Stimulated activated naive CD8-positive, alpha-beta T cell treated with anti-CD3 and anti-CD28 coated beads, Interleukin-15, amount 100 ng/mL, for 72 hours (primary cell): ENCODE measurements at regions not wholly inside any gene's neighbourhood (a gene's known extent, or its start where the extent isn't known, plus 50 kb on each side); places are given as distances from the start of the nearest gene placed in this dataset.

Experiments used
- ATAC-seq: fragments of 150-1000 bp; cut with Tn5 transposase; 2 replicates; pipeline ENCODE4 v1.10.0; 2021; ENCODE audit warnings: mild to moderate bottlenecking, moderate library complexity
- DNase-seq, 2 donors: peaks; one replicate each; pipeline ENCODE4 v3.0.0; 2021 to 2022
- H3K27ac Mint-ChIP-seq, 2 donors: one replicate each; pipeline ENCODE4 v1.8.0; 2022; ENCODE audit warnings: mild to moderate bottlenecking in 2 of 2, mixed read lengths in 2 of 2, moderate library complexity in 2 of 2
- H3K27me3 Mint-ChIP-seq: one replicate; pipeline ENCODE4 v1.8.0; 2022; ENCODE audit warnings: mixed read lengths
- H3K4me1 Mint-ChIP-seq: one replicate; pipeline ENCODE4 v1.8.0; 2022; ENCODE audit warnings: mild to moderate bottlenecking, mixed read lengths
- H3K4me3 Mint-ChIP-seq, 2 donors: one replicate each; pipeline ENCODE4 v1.8.0; 2022; ENCODE audit warnings: mild to moderate bottlenecking in 2 of 2, mixed read lengths in 2 of 2, moderate library complexity in 1 of 2
- H3K9me3 Mint-ChIP-seq, 2 donors: one replicate each; pipeline ENCODE4 v1.8.0; 2022; ENCODE audit warnings: mixed read lengths in 2 of 2

DNA sequence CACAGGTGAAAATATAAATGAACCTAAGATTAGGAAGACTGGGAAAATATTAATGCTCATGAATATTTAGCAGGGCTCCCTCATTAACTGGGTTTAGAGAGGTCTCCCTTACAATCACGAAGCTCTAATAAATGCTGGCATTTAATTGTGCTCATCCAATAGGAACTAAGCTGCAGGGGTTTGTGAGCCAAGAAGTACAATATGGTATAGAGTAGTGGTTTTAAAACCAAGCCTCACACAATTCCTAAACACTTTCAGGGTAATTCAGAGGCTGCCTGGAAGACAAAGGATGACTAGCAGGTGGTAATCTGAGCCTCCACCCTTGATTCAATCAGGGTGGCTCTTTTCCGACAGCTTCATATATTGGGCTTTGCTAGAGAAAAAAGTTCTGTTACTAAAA lies 103.3 kb downstream of the GPAM start:
- H3K4me1 Mint-ChIP-seq: no peaks in the 10 kb centered on the region
- no peak overlapping the region for H3K4me3 Mint-ChIP-seq
- H3K27ac Mint-ChIP-seq: no peak overlapping the region
- ATAC-seq (no peak), DNase-seq (no peak)
- no peaks in the 10 kb centered on the region for H3K27me3 Mint-ChIP-seq
- H3K9me3 Mint-ChIP-seq: no peaks in the 10 kb centered on the region

DNA sequence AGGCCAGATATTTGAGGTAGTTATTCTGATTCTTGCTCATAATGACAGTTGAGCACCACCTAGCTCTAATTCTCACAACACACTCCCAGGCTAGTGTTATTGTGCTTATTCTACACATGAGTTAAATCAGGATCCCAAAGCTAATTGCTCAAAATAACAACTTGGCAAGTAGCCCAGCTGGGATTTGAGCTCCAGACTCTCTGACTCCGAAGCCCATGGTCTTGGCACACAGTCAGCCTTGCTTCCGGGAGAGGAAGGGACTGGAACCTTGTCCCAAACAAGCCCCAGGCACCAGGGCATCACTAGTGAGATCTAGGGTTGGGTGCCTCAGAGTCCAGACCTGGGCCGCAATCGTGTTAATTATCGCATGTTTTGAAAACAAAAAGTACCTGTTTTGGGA lies 101.4 kb downstream of the GPAM start:
- Mint-ChIP-seq H3K4me1 (no peaks in the 10 kb centered on the region), H3K27ac (no peak overlapping the region), H3K27me3 (peaks cover 7% of the 10 kb centered on the region), H3K4me3 (no peak overlapping the region), H3K9me3 (no peaks in the 10 kb centered on the region)
- ATAC-seq: no peak
- no peak for DNase-seq

DNA sequence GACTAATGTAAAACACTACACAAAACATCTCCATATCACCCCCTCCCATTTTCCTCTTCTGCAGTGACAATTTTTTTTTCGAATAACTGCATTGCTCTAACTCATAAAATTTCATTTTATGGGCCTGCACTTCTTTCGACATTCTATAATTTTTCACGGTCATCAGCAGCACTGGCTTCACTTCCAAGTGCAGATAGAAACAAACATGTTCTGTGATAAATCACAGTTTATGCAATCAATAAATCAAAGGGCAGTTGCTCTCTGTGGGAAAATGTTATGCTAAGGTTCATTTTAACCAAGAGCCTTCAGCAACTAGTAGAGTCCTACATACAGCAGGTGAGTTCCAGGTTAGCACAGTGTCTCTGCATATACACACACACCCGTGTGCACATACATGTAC lies 100.1 kb downstream of the GPAM start:
- no peak for DNase-seq
- no peak overlapping the region for H3K27ac Mint-ChIP-seq
- no peaks in the 10 kb centered on the region for H3K4me1 Mint-ChIP-seq
- no peaks in the 10 kb centered on the region for H3K9me3 Mint-ChIP-seq
- ATAC-seq: no peak
- H3K4me3 Mint-ChIP-seq: no peak overlapping the region
- peaks cover 7% of the 10 kb centered on the region for H3K27me3 Mint-ChIP-seq

DNA sequence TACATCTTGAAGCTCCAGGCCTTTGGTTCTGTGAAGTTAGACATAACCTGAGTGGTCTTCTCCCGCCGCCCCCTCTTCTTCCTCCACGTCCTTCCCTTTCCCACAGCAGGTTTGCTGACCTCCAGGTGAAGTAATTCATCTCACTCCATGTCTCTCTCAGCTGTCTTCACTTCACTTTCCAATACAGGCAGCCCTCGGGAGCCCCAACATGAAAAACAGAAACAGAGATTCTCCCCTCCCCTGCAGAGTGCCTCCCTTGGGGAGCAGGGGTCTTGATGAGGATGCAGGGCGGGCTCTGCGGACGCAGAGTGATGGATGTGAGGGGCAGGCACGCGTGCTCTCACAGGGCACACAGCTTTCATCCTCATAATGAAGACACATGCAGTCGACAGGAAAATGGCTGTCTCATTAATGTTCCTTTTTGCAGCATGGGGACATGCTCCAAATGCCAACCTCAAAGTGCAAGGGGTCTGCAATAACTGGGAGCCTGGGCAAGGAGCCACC lies 95.6 kb downstream of the GPAM start:
- Mint-ChIP-seq H3K27ac (no peak overlapping the region), H3K4me1 (no peaks in the 10 kb centered on the region), H3K4me3 (no peak overlapping the region), H3K9me3 (no peaks in the 10 kb centered on the region), H3K27me3 (peaks cover 15% of the 10 kb centered on the region)
- no peak for ATAC-seq
- no peak for DNase-seq

DNA sequence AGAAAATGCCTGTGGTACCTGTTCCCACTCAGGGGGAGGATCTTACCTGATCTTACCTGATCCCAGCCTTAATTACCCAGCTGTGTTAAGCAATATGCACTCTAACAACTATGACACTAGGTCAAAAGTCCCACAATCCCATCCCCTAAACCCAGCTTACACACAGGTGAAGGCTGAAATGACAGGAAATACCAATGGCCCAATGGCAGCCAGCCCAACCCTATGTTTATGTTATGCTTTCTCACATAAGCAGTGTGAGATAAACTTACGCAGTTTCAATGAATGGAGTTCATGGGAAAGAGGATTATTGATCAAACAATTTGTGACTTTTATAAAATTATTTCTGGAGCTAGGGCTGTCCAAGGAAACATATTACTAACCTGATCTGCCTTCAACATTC lies 91.9 kb downstream of the GPAM start:
- H3K27ac Mint-ChIP-seq: no peak overlapping the region

DNA sequence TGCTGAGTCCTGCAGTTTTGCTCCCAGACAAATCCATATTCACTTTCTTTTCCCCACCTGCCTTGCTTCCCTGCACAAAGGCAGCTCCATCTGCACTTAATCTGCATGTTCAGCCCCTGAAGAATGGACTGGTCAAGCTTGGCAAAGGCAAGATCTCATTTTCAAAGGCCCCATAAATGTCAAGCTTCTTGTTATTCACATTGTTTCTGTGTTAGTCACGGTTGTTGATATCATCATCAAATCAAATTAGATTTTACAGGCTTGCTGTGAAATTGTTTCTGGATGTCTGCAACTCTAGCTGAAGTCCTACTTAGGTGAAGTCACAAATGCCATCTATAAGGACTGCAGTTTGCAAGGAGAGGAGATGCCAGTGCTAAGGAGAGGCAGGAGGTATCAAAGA lies 91.0 kb downstream of the GPAM start:
- no peak overlapping the region for H3K27ac Mint-ChIP-seq
- ATAC-seq: no peak
- H3K4me3 Mint-ChIP-seq: no peak overlapping the region
- peaks cover 7% of the 10 kb centered on the region for H3K27me3 Mint-ChIP-seq
- DNase-seq: no peak
- H3K9me3 Mint-ChIP-seq: no peaks in the 10 kb centered on the region
- H3K4me1 Mint-ChIP-seq: no peaks in the 10 kb centered on the region

More for the DNA sequence above, 91.9 kb downstream of the GPAM start:
- no peak overlapping the region for H3K4me3 Mint-ChIP-seq
- ATAC-seq: no peak
- no peak for DNase-seq
- H3K4me1 Mint-ChIP-seq: no peaks in the 10 kb centered on the region
- H3K27me3 Mint-ChIP-seq: peaks cover 7% of the 10 kb centered on the region
- no peaks in the 10 kb centered on the region for H3K9me3 Mint-ChIP-seq

DNA sequence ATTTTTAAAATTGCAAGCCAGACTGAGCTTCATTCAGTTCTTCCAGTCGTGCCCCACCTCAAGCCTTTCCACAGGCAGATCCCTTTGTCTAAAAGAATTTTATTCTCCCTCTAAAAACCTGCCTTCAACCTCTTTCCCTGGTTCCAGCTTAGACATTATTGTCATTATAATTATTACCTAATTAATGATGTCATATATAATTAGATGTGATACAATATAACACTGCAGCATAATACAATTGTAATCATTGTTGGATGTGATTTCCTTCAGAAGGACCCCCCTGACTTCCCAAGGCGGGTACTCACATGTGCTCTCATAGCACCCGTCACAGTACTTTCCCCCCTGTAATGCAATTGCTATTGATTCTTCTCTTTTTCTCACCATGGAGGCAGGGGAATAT lies 88.6 kb downstream of the GPAM start:
- Mint-ChIP-seq H3K27ac (no peak overlapping the region), H3K9me3 (no peaks in the 10 kb centered on the region), H3K4me1 (no peaks in the 10 kb centered on the region), H3K27me3 (peaks cover 8% of the 10 kb centered on the region), H3K4me3 (no peak overlapping the region)
- DNase-seq (no peak), ATAC-seq (no peak)

DNA sequence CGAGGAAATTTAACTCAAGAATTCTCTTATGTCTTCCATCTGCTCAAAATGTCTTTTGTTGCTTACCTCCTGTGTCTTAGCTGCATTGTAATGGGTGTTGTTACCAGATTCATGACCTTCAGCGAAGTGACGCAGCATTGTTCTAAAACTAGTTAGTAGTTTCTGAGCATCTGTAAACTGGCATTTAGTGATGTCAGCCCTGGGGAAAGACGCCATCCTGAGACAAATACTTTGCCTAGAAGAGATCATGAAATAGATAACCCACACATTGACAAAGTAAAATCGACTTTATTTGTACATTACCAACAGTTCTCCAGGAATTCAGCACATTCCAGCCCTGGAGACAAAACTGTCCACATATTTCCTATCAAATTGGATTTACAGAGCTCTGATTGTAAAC lies 87.8 kb downstream of the GPAM start:
- no peak overlapping the region for H3K27ac Mint-ChIP-seq
- ATAC-seq: no peak
- no peaks in the 10 kb centered on the region for H3K4me1 Mint-ChIP-seq
- H3K9me3 Mint-ChIP-seq: peaks cover 0 to 3% of the 10 kb centered on the region in 2 donors
- H3K27me3 Mint-ChIP-seq: peaks cover 13% of the 10 kb centered on the region
- DNase-seq: no peak
- H3K4me3 Mint-ChIP-seq: no peak overlapping the region

DNA sequence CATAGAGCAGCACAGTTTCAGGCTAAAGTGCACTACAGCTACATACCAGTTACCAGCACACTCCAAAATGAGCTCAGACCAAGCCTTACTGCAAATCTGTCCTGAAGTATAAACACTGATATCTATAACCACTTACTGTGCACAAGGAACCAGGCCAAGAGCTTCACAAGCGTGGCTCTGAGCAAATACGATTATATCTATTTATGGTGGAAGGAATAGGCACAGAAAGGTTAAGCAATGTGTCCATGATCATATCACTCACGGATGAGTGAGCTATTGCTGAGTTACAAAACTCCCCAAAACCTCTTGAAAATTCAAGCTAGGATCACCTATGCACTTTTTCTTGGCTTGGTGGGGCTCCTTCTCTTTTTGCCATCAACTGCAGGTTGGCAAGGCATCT lies 84.9 kb downstream of the GPAM start:
- no peak for ATAC-seq
- Mint-ChIP-seq H3K4me3 (no peak overlapping the region), H3K27ac (no peak overlapping the region), H3K9me3 (peaks cover 6 to 8% of the 10 kb centered on the region in 2 donors), H3K27me3 (peaks cover 43% of the 10 kb centered on the region), H3K4me1 (no peaks in the 10 kb centered on the region)
- DNase-seq: no peak
